Skin of body (tissue), 1 donor: ENCODE measurements at regions not wholly inside any gene's neighbourhood (a gene's known extent, or its start where the extent isn't known, plus 50 kb on each side); places are given as distances from the start of the nearest gene placed in this dataset.
"Not testable (repeated sequence)": the region's sequence is repeated elsewhere in the genome, so short reads cannot be mapped to it uniquely, and the experiment has no call there.

Source experiments
- DNase-seq: peaks from one replicate; lab custom pipeline; 2025; lab: John Stamatoyannopoulos, UW

- DNase-seq = no peak
Measured at GRCh38 chr15:24150542-24150941, 463.4 kb upstream of the NDN start.

- DNase-seq = not testable (repeated sequence)
Measured at GRCh38 chr15:24158306-24158705, 471.2 kb upstream of the NDN start.

GRCh38 chr15:24165512-24165911 is 478.4 kb upstream of the NDN start:
- not testable (repeated sequence) for DNase-seq

GRCh38 chr15:24202297-24202696 is 473.3 kb upstream of the NPAP1 start:
- DNase-seq = not testable (repeated sequence)

GRCh38 chr15:24211742-24212476 is 463.7 kb upstream of the NPAP1 start:
- not testable (repeated sequence) for DNase-seq

- no peak for DNase-seq
Measured at GRCh38 chr15:24223739-24224138, 451.8 kb upstream of the NPAP1 start.

GRCh38 chr15:24224161-24224560 is 451.4 kb upstream of the NPAP1 start:
- no peak for DNase-seq

- DNase-seq = not testable (repeated sequence)
Measured at GRCh38 chr15:24228922-24229321, 446.7 kb upstream of the NPAP1 start.

GRCh38 chr15:24233134-24233533 is 442.4 kb upstream of the NPAP1 start:
- DNase-seq = not testable (repeated sequence)

GRCh38 chr15:24240580-24240979 is 435.0 kb upstream of the NPAP1 start:
- DNase-seq = not testable (repeated sequence)

GRCh38 chr15:24259106-24259505 is 416.5 kb upstream of the NPAP1 start:
- not testable (repeated sequence) for DNase-seq

- DNase-seq = not testable (repeated sequence)
Measured at GRCh38 chr15:24260407-24260806, 415.2 kb upstream of the NPAP1 start.

- not testable (repeated sequence) for DNase-seq
Measured at GRCh38 chr15:24260854-24261253, 414.7 kb upstream of the NPAP1 start.

GRCh38 chr15:24268536-24269165 is 406.9 kb upstream of the NPAP1 start:
- DNase-seq = not testable (repeated sequence)

GRCh38 chr15:24269166-24269571 is 406.4 kb upstream of the NPAP1 start:
- no peak for DNase-seq

GRCh38 chr15:24269923-24270322 is 405.7 kb upstream of the NPAP1 start:
- DNase-seq = no peak

GRCh38 chr15:24271496-24272244 is 403.9 kb upstream of the NPAP1 start:
- DNase-seq = not testable (repeated sequence)

- no peak for DNase-seq
Measured at GRCh38 chr15:24292837-24293236, 382.7 kb upstream of the NPAP1 start.

GRCh38 chr15:24300804-24301368 is 374.7 kb upstream of the NPAP1 start:
- not testable (repeated sequence) for DNase-seq

- DNase-seq = not testable (repeated sequence)
Measured at GRCh38 chr15:24301999-24302398, 373.6 kb upstream of the NPAP1 start.

GRCh38 chr15:24304747-24305146 is 370.8 kb upstream of the NPAP1 start:
- DNase-seq = not testable (repeated sequence)

GRCh38 chr15:24305643-24306042 is 369.9 kb upstream of the NPAP1 start:
- not testable (repeated sequence) for DNase-seq
